HG03097 (cell line): ENCODE measurements at regions not wholly inside any gene's neighbourhood (a gene's known extent, or its start where the extent isn't known, plus 50 kb on each side); places are given as distances from the start of the nearest gene placed in this dataset.

Experiments used
- ATAC-seq: cut with Tn5 transposase; IDR thresholded peaks from one replicate; pipeline ENCODE4 v1.9.1; 2021; ENCODE audit not compliant: unreplicated experiment, low FRiP score

DNA sequence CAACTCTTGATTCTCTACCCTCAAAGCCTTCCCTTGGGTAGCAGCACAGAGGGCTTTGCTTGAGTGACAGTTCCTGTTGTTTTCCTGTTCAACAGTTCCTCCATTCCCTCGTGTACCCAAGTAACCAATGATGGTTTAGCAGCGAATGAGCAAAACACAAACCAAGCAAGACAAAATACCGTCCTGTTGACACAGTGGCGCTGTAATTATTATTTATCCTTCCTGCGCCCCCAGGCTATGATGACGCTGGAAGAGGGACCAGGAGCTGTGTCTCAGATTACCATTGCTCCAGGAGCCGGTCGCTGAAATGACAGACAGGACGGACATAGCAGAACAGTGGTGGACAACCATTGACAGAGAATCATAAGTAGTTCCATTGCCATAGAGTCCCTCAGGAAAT is 154.8 kb downstream of the GADD45G start:
- no peak for ATAC-seq

DNA sequence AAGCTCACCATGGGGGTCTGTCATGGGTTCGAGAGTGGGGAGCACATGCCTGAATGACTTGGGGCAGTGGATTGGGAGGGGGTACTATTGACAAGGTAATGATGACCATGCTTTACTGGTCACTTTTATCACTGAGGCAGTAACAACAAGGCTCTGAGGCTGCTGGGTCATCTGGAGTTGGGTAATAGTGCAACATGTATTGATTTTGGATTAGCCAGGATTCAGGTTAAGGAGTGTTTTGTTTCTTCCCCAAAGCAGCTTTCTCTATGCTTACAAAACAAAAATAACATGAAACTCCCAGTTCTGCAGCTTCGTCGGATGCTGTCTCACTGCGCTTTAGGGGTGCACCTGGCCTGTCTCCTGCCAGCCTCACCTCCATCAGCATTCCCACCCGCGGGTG is 155.3 kb downstream of the GADD45G start:
- no peak for ATAC-seq

DNA sequence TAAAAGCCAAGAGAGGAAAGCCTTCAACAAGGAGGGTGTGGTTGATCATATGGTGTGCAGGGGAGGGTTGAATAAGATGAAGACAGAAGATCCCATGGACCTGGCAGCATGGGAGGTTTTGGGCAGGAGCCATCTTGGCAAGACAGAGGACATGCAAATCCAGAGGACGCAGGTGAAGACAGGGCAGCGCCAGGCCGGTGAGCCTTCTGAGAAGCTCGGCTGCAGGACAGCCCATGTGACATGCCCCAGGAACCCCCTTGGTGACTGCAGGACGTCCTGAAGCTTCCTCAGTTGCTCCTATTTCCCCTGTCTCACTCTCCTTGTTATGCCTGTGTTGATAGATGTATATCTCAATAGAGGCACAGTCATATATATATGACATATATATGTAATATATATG is 159.4 kb downstream of the GADD45G start:
- no peak for ATAC-seq

DNA sequence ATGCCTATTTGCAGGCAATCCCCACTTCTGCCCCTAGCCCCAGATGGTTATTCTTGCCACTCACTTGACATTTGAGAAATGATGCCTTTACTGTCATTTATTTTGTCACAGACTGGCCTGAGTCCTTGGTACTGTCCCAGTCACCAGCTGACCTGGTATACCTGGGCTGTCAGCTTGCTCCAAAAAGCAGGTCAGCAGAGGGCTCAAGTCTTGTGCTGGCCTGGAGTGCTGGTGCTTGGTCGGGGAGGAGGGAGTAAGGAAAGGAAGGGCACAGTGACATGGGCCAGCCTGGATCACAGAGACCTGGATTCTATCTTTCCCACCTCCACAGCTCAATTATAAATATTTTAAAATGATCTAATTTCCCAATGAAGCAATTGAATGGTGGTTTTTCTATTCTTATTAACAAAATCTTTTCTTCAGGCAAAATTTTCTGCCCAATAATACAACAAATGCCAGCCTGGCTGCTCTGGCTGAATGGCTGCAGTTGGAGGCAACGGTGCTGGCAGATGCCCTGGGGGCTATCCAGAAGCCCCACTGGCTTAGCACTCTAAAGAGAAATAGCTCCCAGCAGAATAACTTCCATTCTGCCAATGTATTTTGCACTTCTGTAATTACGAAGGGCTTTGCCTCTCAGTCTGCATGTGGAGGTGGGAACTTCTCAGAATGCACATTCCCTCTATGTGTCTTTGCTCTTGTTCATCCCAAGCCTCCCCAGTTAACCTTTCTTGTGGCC is 160.6 kb downstream of the GADD45G start:
- ATAC-seq: no peak

DNA sequence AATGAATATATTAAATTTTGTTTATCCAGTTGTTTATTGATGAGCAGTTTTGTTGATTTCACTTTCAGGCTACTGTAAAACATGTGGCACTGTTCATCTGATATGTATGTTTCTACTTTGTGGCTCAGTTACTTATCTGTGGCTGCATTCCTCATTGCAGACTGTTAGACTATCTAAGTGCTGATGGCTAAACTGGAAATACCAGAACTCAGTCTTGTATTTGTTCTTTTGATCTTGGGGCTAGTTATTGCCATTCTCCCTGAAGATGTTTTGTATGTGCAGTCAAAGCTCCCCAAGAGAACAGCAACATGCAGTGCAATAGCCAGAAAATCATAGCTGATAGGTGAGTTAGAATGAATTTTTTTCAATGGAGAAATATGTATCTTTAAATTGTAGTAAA is 162.2 kb downstream of the GADD45G start:
- no peak for ATAC-seq

DNA sequence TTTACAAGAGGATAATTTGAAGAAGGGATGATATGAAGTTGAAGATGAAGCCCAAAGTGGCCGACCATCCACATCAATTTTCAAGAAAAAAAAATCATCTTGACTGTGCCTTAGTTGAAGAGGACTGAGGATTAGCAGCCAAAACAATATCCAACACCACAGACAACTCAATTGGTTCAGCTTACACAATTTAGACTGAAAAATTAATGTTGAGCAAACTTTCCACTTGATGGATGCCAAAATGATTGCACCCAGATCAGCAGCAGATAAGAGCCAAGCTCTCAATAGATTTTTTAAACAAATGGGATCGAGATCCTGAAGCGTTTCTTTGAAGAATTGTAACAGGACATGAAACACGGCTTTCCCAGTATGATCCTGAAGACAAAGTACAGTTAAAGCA is 163.2 kb downstream of the GADD45G start:
- ATAC-seq: no peak

DNA sequence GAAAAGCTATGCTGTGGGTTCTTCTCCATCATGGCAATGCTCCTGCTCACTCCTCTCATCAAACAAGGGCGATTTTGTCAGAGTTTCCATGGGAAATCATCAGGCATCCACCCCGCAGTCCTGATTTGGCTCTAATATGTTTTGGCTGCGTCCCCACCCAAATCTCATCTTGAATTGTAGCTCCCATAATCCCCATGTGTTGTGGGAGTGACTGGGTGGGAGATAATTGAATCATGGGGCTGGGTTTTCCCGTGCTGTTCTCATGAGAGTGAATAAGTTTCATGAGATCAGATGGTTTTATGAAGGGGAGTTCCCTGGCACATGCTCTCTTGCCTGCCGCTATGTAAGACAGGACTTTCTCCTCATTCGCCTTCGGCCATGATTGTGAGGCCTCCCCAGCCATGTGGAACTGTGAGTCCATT is 163.8 kb downstream of the GADD45G start:
- ATAC-seq: no peak

DNA sequence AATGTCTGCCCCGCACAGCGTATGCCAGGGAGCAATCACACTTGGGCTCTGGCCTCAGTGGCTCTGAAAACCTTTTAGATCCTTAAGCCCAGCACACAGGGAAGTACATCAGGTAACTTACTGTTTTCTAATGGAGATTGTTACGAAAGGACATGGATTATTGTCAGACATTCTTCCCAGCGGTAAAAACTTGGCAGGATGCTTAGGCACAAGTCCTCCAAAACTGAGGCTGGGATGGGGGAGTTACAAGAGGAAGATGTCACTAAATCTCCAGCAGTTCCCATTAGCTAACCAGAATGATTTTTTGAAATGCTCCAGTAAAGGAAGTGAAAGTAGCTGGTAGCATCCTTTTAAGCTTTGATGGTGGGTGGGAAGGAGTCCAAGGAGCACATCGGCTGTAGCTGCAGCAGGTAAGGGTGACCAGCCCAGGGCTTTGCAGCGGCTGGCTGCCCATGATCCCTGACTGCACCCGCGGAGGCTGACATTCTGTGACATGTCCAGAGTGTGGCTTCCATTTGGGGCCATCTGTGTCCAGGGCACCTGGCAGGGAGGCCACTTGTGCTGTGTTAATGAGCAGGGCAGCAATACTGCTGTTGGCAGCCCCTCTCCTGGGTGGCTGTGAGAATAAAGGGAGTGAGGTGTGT is 165.8 kb downstream of the GADD45G start:
- ATAC-seq: no peak

DNA sequence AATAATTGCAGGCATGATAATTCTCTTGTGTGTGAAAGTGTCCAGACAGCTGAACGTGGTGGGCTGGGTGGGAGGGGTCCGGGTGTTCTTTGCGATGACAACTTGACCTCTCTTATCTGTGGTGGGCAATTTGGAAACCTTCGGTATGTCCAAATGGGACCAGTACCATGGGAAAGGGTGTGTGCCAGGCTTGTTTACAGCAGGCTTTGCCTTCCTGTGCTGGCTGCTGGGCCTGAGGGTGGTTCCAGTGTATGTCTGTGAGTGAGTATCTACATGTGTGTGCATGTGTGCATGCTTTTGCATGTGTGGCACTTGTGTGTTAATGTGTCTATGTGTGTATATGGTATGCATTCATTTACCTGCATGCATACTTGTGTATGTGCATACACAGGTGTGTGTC is 166.4 kb downstream of the GADD45G start:
- ATAC-seq: no peak

DNA sequence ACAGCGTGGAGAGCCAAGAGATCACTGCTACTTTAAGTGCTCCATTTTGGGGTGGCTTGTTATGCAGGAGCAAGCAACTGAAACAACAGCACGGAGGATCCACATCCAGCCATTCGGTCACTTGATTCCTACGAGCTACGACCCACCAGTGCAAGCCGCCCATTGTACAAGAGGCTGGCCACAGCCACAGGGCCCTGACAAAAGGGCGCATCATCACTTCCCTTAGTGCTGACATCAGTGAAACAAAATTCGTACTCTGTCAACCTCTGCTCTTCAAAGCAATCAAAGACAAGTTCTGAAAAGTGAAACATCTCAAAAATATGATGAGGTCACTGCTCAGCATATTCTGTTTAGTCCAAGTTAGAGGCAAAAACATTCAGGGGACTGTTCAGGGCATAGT is 168.4 kb downstream of the GADD45G start:
- ATAC-seq: no peak

DNA sequence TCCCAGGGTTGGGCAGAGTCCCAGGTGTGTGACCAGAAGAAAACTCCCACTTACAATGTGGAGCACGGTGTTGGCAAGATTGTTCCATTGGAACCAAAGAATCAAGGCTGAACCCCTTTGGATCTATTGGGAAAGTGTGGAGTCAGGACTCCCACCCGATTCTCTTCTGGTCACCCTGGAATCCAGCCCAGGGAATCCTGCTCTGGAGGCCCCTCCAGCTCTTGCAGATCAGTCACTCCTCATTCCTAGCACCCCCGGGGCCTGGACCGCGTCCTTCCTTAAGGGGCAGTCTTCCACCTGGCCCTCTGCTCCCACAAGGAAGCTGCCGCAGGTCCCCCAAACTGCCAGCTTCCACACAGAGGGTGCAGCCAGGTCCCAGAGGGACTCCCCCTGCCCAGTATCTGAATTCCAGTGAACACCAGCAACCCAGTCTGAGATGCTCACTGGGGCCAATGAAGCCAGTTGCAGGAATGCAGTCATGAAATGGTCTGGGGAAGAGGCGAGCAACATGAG is 170.1 kb downstream of the GADD45G start:
- no peak for ATAC-seq

DNA sequence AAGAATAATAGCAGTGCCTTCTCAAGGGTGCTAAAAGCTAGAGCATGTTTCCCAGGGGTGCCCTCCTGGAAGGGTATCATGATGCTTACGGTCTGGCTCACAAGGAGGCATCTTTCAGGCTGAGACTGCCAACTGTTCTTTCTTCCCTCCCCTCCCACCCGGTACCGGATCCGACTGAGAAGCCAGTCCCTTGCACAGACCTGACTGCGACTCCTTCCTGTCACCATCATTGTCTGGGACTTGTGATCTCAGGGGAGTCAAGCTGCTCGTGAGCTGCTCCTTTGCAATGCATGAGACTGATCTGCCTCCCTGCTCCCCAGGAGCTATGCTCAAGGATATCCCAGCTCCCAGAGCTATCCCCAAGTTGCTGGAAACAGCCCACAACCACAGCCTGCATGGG is 170.8 kb downstream of the GADD45G start:
- no peak for ATAC-seq

DNA sequence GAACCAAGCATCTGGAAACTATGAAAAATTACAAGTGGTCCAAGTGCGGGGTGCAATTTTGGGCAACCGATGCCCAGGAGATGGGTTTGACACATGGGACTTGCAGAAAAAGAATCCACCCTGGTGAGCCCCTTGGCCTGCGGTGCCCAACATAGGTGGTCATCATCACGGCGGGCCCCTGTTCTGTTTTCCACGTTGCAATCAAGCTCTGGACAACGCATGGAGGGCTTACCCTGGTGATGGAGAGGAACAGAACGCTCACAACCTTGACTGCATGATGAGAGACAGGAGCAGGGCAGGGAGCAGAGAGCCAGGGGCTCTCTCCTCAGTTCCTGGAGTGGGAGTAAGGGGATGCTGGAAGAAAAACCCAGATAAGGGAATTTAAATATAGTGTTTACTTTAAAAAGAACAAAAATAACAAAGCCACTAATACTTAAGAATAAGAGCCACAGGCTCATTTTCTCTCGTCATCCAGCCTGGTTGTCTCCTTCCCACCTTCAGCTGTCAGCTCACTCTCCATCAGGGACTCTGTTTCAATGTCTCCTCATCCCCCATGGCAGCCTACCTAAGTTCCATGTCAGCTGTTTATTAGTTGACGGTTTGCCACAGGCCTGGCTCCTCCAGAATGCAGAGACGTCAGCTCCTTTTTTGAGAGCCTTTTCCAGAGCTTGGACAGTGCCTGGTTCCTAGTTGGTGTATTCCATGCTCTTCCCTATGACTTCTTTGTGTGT is 172.1 kb downstream of the GADD45G start:
- ATAC-seq: no peak

DNA sequence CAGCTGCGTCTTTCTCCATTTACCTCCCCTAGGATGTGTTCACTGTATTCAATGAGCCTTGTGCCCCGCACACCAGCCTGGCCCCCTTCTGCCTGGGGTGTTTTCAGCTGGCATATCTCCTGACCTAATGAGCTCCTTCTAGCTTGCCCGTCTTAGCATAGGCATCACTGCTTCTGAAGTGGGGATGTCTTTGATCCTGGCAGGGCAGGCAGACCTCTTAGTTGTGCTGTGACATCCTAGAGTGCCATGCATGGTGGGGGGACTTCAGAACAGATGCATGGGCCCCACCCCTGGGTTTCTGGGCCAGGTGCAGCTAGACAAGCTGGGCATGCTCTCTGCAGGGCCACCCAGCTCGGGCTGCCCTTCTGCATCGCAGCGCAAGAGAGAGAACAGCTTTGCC is 172.7 kb downstream of the GADD45G start:
- ATAC-seq: no peak

DNA sequence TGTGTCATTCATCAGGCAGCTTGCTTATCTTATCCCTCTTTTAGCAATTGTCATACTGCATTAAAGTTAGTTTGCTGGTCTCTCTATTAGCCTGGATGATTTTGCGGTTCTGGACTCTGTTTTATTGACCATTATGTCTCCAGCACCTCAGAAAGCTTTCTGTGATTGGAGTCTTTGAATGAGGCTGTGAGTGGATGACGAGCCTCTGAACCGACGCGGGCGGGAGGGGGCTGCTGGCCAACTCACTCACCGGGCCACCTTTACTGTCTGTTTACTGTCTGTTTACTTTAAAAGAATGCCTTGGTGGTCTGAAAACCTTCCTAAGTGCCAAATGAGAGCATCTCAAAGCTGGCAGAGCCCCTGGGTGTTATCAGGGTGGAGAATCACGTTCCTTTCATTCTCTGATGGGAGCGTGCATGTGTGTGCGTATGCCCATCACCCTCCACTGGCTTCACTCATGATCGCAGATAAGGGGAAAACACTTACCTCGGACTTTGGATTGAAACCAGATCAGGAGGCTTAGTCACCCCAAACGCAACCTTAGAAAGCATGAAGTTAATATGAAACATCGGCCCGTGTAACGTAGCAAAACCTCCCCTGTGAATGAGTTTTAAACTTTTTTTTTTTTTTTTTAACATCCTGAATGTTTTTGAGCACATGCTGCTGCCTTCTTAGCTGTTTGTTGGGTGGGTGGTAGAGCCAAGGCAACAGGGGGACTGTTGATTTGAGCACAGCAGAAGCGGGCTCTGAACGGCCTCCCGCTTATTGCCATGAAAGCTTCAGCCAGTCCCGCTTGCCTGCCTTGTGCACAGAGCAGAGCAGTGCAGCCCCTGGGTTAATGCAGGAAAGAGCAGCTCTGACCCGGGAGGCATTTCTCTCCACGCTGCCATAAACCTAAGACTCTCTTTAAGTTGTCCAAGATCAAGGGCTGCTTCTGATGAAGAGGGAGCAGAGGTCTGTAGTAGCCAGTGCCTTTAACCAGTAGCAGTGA is 173.6 kb downstream of the GADD45G start:
- ATAC-seq: no peak

DNA sequence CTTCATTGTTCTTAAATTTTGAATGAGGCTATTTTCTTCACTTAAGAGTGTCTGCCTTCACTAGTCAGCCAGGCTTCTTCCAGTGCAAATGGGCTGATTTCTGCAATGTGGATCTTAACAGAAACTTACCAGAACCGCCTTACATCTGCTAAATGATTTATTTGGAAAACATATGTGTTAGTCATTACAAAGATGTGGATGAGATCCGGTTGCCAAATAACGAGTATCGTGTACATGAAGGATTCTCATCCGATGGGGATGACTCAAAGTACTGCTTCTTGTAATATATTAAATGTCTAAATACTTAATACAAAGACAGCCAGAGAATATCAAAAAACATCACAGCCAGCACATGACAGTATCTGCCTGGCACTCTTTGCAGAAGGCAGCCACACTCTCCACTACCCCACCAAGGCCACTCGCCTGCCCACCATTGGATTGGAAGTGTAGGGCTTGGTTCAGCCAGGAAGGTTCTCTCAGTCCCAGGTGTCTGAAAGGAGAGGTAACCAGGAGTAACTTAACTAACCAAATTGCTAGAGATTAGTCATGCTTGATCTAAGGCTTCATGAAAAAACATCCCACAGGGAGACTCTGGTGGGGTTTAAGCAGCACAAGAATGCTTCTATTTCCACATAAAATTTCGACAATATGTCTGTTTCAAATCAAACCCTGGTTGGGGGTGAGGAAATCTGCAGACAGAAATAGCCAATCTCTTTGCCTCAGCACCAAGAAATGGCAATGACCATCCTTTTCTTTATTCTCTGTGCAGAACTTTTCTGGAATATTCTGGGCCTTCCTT is 174.8 kb downstream of the GADD45G start:
- no peak for ATAC-seq

DNA sequence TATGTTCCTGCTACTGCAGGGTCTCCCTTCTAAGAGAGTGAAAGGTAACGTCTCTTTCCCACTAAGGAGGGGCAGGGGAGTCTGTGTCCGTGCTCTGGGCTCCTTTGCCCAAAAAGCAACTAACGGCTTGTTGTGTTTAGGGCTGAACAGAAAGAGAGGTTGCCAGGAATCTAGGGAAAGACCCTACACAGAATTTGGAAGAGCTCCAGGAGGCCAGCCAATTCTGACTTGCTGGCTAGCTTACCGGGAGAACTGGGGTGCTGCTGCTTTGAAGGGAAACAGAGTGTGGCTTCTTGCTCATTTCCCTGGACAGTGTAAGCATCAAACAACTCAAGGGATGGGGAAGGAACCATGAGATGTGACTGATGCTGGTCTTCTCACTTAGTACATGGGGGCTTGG is 176.1 kb downstream of the GADD45G start:
- ATAC-seq: no peak

DNA sequence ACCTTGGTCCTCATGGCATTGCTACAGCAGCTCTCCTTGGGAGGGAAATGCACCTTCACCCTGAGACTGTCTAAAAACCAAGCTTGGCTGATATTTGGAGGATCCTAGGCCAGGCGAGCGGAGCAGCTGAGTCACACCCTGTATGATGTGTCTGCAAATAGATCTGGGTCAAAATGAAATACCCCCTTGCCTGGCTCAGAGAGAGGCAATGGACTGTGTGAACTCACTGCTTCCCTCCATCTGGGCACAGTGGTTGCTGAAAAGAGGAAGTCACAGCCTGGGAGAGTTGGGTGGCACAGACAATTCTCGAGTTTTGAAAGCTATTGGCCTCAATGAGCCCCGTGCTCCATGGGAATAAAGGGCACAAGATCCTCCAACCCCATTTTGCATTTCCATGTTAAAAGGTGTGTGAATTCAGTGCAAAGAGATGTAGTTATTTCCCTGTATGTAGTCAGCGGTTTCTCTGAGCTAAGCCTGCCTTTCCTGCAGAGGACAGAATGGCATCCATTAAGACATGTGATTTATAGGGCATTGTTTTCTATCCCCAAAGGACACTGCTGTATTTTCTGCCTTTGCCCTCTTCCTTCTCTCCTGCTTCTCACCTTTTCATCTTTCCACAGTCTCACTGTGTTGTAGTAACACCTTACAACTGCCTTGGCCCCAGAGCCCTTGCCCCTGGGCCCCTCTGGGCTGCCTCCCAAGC is 177.2 kb downstream of the GADD45G start:
- ATAC-seq: no peak

DNA sequence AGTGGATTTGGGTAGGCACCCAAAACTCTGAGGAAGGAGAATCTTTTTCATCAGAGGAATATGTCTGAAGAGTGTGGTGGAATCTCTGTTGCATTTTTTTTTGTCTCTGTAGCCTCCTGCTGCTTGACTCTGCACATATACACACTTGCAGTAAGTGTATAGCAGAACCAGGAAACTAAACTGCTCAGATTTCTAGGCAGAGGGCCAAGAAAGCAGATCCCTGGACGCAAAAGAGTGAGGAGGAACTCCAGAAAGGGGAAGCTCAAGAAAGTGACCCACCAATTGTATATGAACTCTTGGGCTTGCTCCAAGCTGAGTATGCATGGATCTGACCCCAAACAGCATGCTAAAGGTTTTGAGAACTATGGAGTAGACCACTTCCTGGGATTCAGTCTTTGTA is 181.8 kb downstream of the GADD45G start:
- no peak for ATAC-seq
